PC-3 (cell line): ENCODE measurements at regions not wholly inside any gene's neighbourhood (a gene's known extent, or its start where the extent isn't known, plus 50 kb on each side); places are given as distances from the start of the nearest gene placed in this dataset.
A peak's percentile ranks its signal among the peaks of the same experiment; 100 is the strongest.
"Not testable (repeated sequence)": the region's sequence is repeated elsewhere in the genome, so short reads cannot be mapped to it uniquely, and the experiment has no call there.

ENCODE experiments used
- ATAC-seq: fragments of 200-7000 bp; cut with Tn5 transposase; 2 replicates; pipeline ENCODE4 v1.9.1; 2020; ENCODE audit warnings: mild to moderate bottlenecking, moderate library complexity
- BruUV-seq: library from RNA; stranded (reverse); fragments of 400-500 nt; replicated peaks from 2 replicates; lab custom pipeline; 2021; lab: Mats Ljungman, UMichigan
- CTCF ChIA-PET: fragments of 300-600 bp; sonication (Branson Sonifier 250); formaldehyde crosslinking; loops from one replicate; lab custom pipeline; 2022; ENCODE audit warnings: antibody characterized with exemption; lab: Charles Lee
- POLR2A ChIA-PET: fragments of 300-600 bp; sonication (Branson Sonifier 250); formaldehyde crosslinking; loops from one replicate; lab custom pipeline; 2022; ENCODE audit warnings: antibody characterized with exemption; ENCODE audit not compliant: unreplicated experiment; lab: Charles Lee
- DNase-seq: peaks from one replicate; pipeline ENCODE4 v3.0.0-alpha.2; 2015
- H2AFZ ChIP-seq: fragments of 300-600 bp; sonication (generic); 2 replicates; pipeline ENCODE4 v1.6.0; 2016; ENCODE audit warnings: antibody characterized with exemption, low read length
- H3F3A ChIP-seq: fragments of 300-600 bp; sonication (generic); one replicate; pipeline ENCODE4 v1.6.0; 2017; ENCODE audit warnings: antibody characterized with exemption, low read length, control low read depth, mild to moderate bottlenecking; ENCODE audit not compliant: unreplicated experiment
- H3K27ac ChIP-seq: fragments of 300-600 bp; sonication (generic); 2 replicates; pipeline ENCODE4 v1.5.1; 2016; ENCODE audit warnings: mild to moderate bottlenecking, low read length
- H3K27me3 ChIP-seq: fragments of 300-600 bp; sonication (generic); 2 replicates; pipeline ENCODE4 v1.6.1; 2016; ENCODE audit warnings: low read length, mixed read lengths
- H3K36me3 ChIP-seq: fragments of 300-600 bp; sonication (generic); 2 replicates; pipeline ENCODE4 v1.6.1; 2016; ENCODE audit warnings: low read depth, mixed run types, low read length, mixed read lengths
- H3K4me1 ChIP-seq: fragments of 300-600 bp; sonication (generic); 2 replicates; pipeline ENCODE4 v1.5.1; 2016; ENCODE audit warnings: low read length; ENCODE audit not compliant: insufficient read depth
- H3K4me2 ChIP-seq: fragments of 300-600 bp; sonication (generic); 2 replicates; pipeline ENCODE4 v1.6.0; 2016; ENCODE audit warnings: low read length
- H3K4me3 ChIP-seq: fragments of 300-600 bp; sonication (generic); 2 replicates; pipeline ENCODE4 v1.5.1; 2016; ENCODE audit warnings: mild to moderate bottlenecking, low read length, mixed read lengths
- H3K79me2 ChIP-seq: fragments of 300-600 bp; sonication (generic); 2 replicates; pipeline ENCODE4 v1.6.1; 2017; ENCODE audit warnings: low read length, mixed read lengths
- H3K9ac ChIP-seq: fragments of 300-600 bp; sonication (generic); 2 replicates; pipeline ENCODE4 v1.6.0; 2016; ENCODE audit warnings: mild to moderate bottlenecking, low read length
- H3K9me2 ChIP-seq: fragments of 300-600 bp; sonication (generic); replicated peaks from 2 replicates; pipeline ENCODE4 v1.6.1; 2016; ENCODE audit warnings: mixed run types, low read length, mixed read lengths
- H3K9me3 ChIP-seq: fragments of 300-600 bp; sonication (generic); 2 replicates; pipeline ENCODE4 v1.6.1; 2016; ENCODE audit warnings: low read length, mixed read lengths
- H4K20me1 ChIP-seq: fragments of 300-600 bp; sonication (generic); 2 replicates; pipeline ENCODE4 v1.6.1; 2016; ENCODE audit warnings: low read length, mixed read lengths
- CTCF ChIP-seq: fragments of 300-600 bp; sonication (generic); conservative IDR thresholded peaks from 2 replicates; pipeline ENCODE4 v1.5.1; 2017; ENCODE audit warnings: antibody characterized with exemption, low read depth, mild to moderate bottlenecking, low read length
- EZH2 ChIP-seq: fragments of 300-600 bp; sonication (generic); IDR thresholded peaks from one replicate; pipeline ENCODE4 v1.6.1; 2017; ENCODE audit warnings: antibody characterized with exemption, mild to moderate bottlenecking, low read length; ENCODE audit not compliant: unreplicated experiment
- EZH2phosphoT487 ChIP-seq: fragments of 300-600 bp; sonication (generic); IDR thresholded peaks from 2 replicates; pipeline ENCODE4 v1.6.1; 2018; ENCODE audit warnings: mild to moderate bottlenecking, antibody characterized with exemption, low read length, borderline replicate concordance
- intact Hi-C: fragments of 100-400 bp; cut with micrococcal nuclease; formaldehyde crosslinking; loops from 2 replicates; pipeline ENCODE4 v1.9.0; 2023

GRCh38 chr6:140201787-140202458 lies 827.5 kb upstream of the CITED2 start:
- no peak overlapping the region for H2AFZ ChIP-seq
- H3K79me2 ChIP-seq, result no peaks in the 10 kb centered on the region
- POLR2A ChIA-PET, result no interaction called here
- H3F3A ChIP-seq, result no peaks in the 10 kb centered on the region
- no peak for TF ChIP-seq EZH2phosphoT487
- TF ChIP-seq CTCF, result no peak
- no peak for TF ChIP-seq EZH2
- intact Hi-C loops, result loop anchor here (1.0 to 5.0 kb wide), 2 partner anchors 28 to 160 kb away; no protein-coding TSS in a partner anchor
- BruUV-seq, result no TSS peak
- CTCF ChIA-PET, result no interaction called here
- peak; percentile 48 for DNase-seq
- H3K9ac ChIP-seq, result no peak overlapping the region
- ATAC-seq, result peak; percentile 81
- H3K36me3 ChIP-seq, result no peaks in the 10 kb centered on the region
- 0 out of 2 replicates have a peak overlapping the region, but pooled peaks have one; percentile 34 for H3K27ac ChIP-seq
- no peak overlapping the region for H3K4me2 ChIP-seq
- no peaks in the 10 kb centered on the region for H3K9me2 ChIP-seq
- no peak overlapping the region for H3K4me3 ChIP-seq
- no peaks in the 10 kb centered on the region for H3K27me3 ChIP-seq
- no peaks in the 10 kb centered on the region for H4K20me1 ChIP-seq
- no peaks in the 10 kb centered on the region for H3K9me3 ChIP-seq
- H3K4me1 ChIP-seq, result peaks cover 21% of the 10 kb centered on the region

- no peak overlapping the region for H3K9ac ChIP-seq
- H3K4me1 ChIP-seq, result no peaks in the 10 kb centered on the region
- no peaks in the 10 kb centered on the region for H3K9me2 ChIP-seq
- intact Hi-C loops, result no loop called here
- H3K79me2 ChIP-seq, result no peaks in the 10 kb centered on the region
- ChIA-PET POLR2A (no interaction called here), CTCF (no interaction called here)
- H3K4me3 ChIP-seq, result no peak overlapping the region
- H3K9me3 ChIP-seq, result no peaks in the 10 kb centered on the region
- no peak for TF ChIP-seq EZH2
- TF ChIP-seq EZH2phosphoT487, result no peak
- TF ChIP-seq CTCF, result no peak
- no TSS peak for BruUV-seq
- DNase-seq (no peak), ATAC-seq (no peak)
- no peak overlapping the region for H3K27ac ChIP-seq
- H3K36me3 ChIP-seq, result no peaks in the 10 kb centered on the region
- no peaks in the 10 kb centered on the region for H4K20me1 ChIP-seq
- H3K27me3 ChIP-seq, result no peaks in the 10 kb centered on the region
- H2AFZ ChIP-seq, result no peak overlapping the region
- no peak overlapping the region for H3K4me2 ChIP-seq
- no peaks in the 10 kb centered on the region for H3F3A ChIP-seq
Observed at GRCh38 chr6:140193269-140193668, 818.8 kb upstream of the CITED2 start.

- Histone ChIP-seq H2AFZ (no peak overlapping the region), H3K4me2 (no peak overlapping the region), H3K9me2 (no peaks in the 10 kb centered on the region), H4K20me1 (no peaks in the 10 kb centered on the region), H3K36me3 (no peaks in the 10 kb centered on the region), H3F3A (no peaks in the 10 kb centered on the region), H3K9me3 (no peaks in the 10 kb centered on the region), H3K27me3 (no peaks in the 10 kb centered on the region), H3K9ac (no peak overlapping the region), H3K4me3 (no peak overlapping the region), H3K4me1 (no peaks in the 10 kb centered on the region), H3K79me2 (no peaks in the 10 kb centered on the region), H3K27ac (no peak overlapping the region)
- ATAC-seq, result no peak
- DNase-seq, result no peak
- intact Hi-C loops, result no loop called here
- ChIA-PET CTCF (no interaction called here), POLR2A (no interaction called here)
- TF ChIP-seq CTCF (no peak), EZH2phosphoT487 (no peak), EZH2 (no peak)
- no TSS peak for BruUV-seq
Observed at GRCh38 chr6:140192018-140192417, 817.6 kb upstream of the CITED2 start.

GRCh38 chr6:140189263-140189662 lies 814.8 kb upstream of the CITED2 start:
- H3K27ac ChIP-seq, intact Hi-C loops, ATAC-seq, DNase-seq, H3K27me3 ChIP-seq, H2AFZ ChIP-seq, H4K20me1 ChIP-seq, H3K36me3 ChIP-seq, H3K9ac ChIP-seq, BruUV-seq, H3F3A ChIP-seq, H3K9me2 ChIP-seq, POLR2A ChIA-PET, CTCF ChIA-PET, H3K4me2 ChIP-seq, H3K4me3 ChIP-seq, H3K79me2 ChIP-seq, H3K9me3 ChIP-seq, H3K4me1 ChIP-seq: not testable (repeated sequence)
